Dendritic cell treated with granulocyte-macrophage colony-stimulating factor and Interleukin-4, amounts not matched to agents 40 ng/mL and 50 ng/mL, for 4 days (primary cell): ENCODE measurements at regions not wholly inside any gene's neighbourhood (a gene's known extent, or its start where the extent isn't known, plus 50 kb on each side); places are given as distances from the start of the nearest gene placed in this dataset.
A peak's percentile ranks its signal among the peaks of the same experiment; 100 is the strongest.
"Not testable (repeated sequence)": the region's sequence is repeated elsewhere in the genome, so short reads cannot be mapped to it uniquely, and the experiment has no call there.

Experiments
- H3K27ac Mint-ChIP-seq: one replicate; pipeline ENCODE4 v1.8.0; 2022; ENCODE audit warnings: mild to moderate bottlenecking, mixed read lengths
- H3K27me3 Mint-ChIP-seq: one replicate; pipeline ENCODE4 v1.8.0; 2022; ENCODE audit warnings: mild to moderate bottlenecking, mixed read lengths
- H3K36me3 Mint-ChIP-seq: one replicate; pipeline ENCODE4 v1.8.0; 2022; ENCODE audit warnings: low read depth, mixed read lengths
- H3K4me1 Mint-ChIP-seq: one replicate; pipeline ENCODE4 v1.8.0; 2022; ENCODE audit warnings: low read depth, mixed read lengths
- H3K4me3 Mint-ChIP-seq: one replicate; pipeline ENCODE4 v1.8.0; 2022; ENCODE audit warnings: mild to moderate bottlenecking, moderate library complexity, mixed read lengths
- H3K9me3 Mint-ChIP-seq: one replicate; pipeline ENCODE4 v1.8.0; 2022; ENCODE audit warnings: mixed read lengths
- intact Hi-C: fragments of 100-400 bp; cut with micrococcal nuclease; formaldehyde crosslinking; loops from one replicate; pipeline ENCODE4 v1.15.0; 2022

- peaks cover 30% of the 10 kb centered on the region for H3K4me1 Mint-ChIP-seq
- no peaks in the 10 kb centered on the region for H3K36me3 Mint-ChIP-seq
- H3K27ac Mint-ChIP-seq = no peak overlapping the region
These were observed 123.2 kb upstream of the TMEM170B start for GRCh38 chr6:11414176-11414963.

DNA sequence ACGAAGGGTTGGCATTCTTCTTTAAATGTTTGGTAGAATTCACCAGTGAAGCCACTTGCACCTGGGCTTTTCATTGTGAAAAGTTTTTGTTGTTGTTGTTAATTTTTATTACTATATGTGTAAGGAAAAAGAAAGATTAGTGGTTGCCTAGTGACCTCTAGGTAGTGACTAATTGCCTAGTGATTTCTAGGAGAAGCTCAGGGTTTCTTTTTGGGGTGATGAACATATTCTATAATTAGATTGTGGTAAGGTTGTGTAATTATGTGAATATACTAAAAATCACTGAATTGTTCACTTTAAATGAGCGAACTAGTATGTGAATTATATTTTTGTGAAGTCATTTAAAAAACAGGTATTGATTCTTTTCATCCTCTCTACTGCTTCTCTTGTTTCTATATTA is 123.8 kb upstream of the TMEM170B start:
- Mint-ChIP-seq H3K36me3 (no peaks in the 10 kb centered on the region), H3K9me3 (peaks cover 7% of the 10 kb centered on the region), H3K27me3 (peaks cover 9% of the 10 kb centered on the region), H3K4me3 (no peak overlapping the region), H3K27ac (no peak overlapping the region), H3K4me1 (peaks cover 35% of the 10 kb centered on the region)
- intact Hi-C loops = no loop called here

More at GRCh38 chr6:11414176-11414963, 123.2 kb upstream of the TMEM170B start:
- H3K27me3 Mint-ChIP-seq = peaks cover 4% of the 10 kb centered on the region
- intact Hi-C loops = no loop called here
- H3K9me3 Mint-ChIP-seq = peaks cover 7% of the 10 kb centered on the region
- H3K4me3 Mint-ChIP-seq = no peak overlapping the region

GRCh38 chr6:11413117-11413687 is 124.3 kb upstream of the TMEM170B start:
- peaks cover 35% of the 10 kb centered on the region for H3K4me1 Mint-ChIP-seq
- H3K27ac Mint-ChIP-seq = no peak overlapping the region
- H3K36me3 Mint-ChIP-seq = no peaks in the 10 kb centered on the region
- peaks cover 7% of the 10 kb centered on the region for H3K9me3 Mint-ChIP-seq
- no peak overlapping the region for H3K4me3 Mint-ChIP-seq
- H3K27me3 Mint-ChIP-seq = peaks cover 9% of the 10 kb centered on the region
- intact Hi-C loops = no loop called here

DNA sequence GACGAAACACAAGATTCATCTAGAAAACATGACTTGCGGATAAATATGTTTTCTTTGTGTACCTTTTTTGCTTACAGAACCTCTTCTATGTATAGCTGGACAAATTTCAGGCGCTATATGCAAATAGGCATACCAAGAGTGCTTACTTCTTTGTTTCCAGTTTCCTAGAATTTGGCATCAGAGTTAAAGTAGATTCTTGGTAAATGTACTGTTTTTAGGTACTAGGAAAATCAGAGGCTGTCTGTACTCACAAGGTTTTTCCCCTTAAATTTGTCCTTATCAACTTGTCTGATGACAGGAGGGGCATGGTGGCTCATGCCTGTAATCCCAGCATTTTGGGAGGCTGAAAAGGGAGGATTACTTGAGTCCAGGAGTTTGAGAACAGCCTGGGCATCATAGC is 124.9 kb upstream of the TMEM170B start:
- intact Hi-C loops = no loop called here
- H3K27ac Mint-ChIP-seq = no peak overlapping the region
- peaks cover 7% of the 10 kb centered on the region for H3K9me3 Mint-ChIP-seq
- H3K27me3 Mint-ChIP-seq = peaks cover 10% of the 10 kb centered on the region
- H3K36me3 Mint-ChIP-seq = no peaks in the 10 kb centered on the region
- H3K4me1 Mint-ChIP-seq = peaks cover 35% of the 10 kb centered on the region
- H3K4me3 Mint-ChIP-seq = no peak overlapping the region

DNA sequence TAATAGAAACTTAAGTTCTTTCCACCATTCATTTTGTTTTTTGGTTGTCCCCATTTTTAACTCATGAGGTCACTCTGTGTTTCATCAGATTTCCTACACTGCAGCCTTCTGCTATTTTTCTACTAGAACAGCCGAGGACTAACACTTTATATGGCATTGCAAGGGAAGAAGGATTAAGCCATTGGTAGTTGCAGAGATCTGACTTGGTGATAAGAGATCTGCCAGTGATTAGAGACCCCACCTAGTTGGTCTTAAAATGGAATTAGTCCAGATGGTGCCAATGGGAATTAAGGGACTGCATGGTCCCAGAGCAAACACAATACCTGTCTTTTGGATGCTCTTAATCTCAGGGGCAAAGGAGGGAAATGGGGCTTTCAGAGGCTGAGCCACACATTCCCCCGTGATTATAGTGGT is 125.5 kb upstream of the TMEM170B start:
- peaks cover 12% of the 10 kb centered on the region for H3K27me3 Mint-ChIP-seq
- H3K4me1 Mint-ChIP-seq = peaks cover 35% of the 10 kb centered on the region
- peak overlapping the region; percentile 43 for H3K27ac Mint-ChIP-seq
- intact Hi-C loops = no loop called here
- H3K4me3 Mint-ChIP-seq = no peak overlapping the region
- H3K36me3 Mint-ChIP-seq = no peaks in the 10 kb centered on the region
- H3K9me3 Mint-ChIP-seq = peaks cover 7% of the 10 kb centered on the region

DNA sequence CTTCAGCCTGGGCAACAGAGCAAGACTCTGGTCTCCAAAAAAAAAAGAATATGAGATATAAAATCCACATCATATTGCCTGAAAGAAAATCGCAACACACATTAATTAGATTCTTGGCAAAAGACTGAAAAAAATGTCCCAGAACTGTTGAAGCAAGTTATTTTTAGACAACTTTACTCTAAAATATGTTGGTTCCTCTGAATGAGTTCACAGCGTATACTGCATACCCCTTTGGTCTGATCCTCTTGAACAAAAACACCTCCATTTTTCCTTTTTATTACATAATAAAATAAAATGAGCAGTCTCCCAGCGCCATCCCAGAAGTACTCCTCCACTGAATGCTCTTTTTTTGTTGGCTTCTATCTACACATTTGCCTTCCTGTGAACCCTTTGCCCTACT is 126.0 kb upstream of the TMEM170B start:
- Mint-ChIP-seq H3K27me3 (peaks cover 16% of the 10 kb centered on the region), H3K27ac (peak overlapping the region; percentile 43), H3K4me1 (peaks cover 35% of the 10 kb centered on the region), H3K9me3 (peaks cover 6% of the 10 kb centered on the region), H3K4me3 (no peak overlapping the region), H3K36me3 (no peaks in the 10 kb centered on the region)
- intact Hi-C loops = no loop called here

GRCh38 chr6:11410539-11411307 is 126.8 kb upstream of the TMEM170B start:
- Mint-ChIP-seq H3K27me3 (peaks cover 19% of the 10 kb centered on the region), H3K27ac (no peak overlapping the region), H3K4me1 (peaks cover 39% of the 10 kb centered on the region), H3K9me3 (no peaks in the 10 kb centered on the region), H3K4me3 (no peak overlapping the region), H3K36me3 (no peaks in the 10 kb centered on the region)
- intact Hi-C loops = no loop called here

DNA sequence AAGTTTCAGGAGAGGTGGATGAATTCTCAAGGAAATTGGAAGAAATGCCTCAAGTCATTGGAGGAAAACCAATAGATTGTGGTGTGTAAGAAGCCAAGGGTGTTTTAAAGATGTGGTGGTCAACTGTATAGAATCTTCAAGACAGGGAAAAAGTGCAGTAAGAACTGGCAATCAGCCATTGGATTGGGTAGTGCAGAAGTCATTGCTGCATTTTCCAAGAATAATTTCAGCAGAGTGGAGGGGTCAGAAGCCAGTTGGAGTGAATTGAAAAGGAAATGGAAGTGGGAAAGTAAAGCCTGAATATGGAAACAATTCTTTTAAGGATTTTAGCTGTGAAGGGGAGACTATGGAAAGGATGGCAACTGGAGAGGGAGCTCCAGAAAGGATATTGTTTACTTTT is 128.2 kb upstream of the TMEM170B start:
- Mint-ChIP-seq H3K4me1 (peaks cover 52% of the 10 kb centered on the region), H3K9me3 (no peaks in the 10 kb centered on the region), H3K36me3 (no peaks in the 10 kb centered on the region), H3K27ac (no peak overlapping the region), H3K27me3 (peaks cover 19% of the 10 kb centered on the region), H3K4me3 (no peak overlapping the region)
- intact Hi-C loops = loop anchor here (5.0 to 10.0 kb wide), 2 partner anchors 37 to 205 kb away; no protein-coding TSS in a partner anchor

DNA sequence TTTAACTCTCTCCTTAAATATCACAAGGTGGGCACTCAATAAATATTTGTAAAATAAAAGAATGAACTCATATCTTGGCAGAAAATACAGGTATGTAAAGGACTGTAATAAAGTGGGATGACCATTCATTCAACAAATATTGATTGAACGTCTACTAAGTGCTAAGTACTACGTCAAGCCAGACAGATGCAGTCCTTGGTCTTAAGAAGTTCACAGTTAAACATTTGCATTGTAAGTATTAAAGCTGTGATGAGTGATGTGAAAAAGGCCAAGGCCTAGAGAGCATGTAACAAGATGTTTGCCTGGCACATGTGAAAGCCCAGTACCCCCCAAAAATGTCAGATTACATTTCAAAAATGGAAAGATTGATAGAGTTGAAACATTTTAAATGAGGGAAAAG is 130.1 kb upstream of the TMEM170B start:
- intact Hi-C loops = loop anchor here (5.0 to 10.0 kb wide), 2 partner anchors 35 to 203 kb away; no protein-coding TSS in a partner anchor
- no peak overlapping the region for H3K27ac Mint-ChIP-seq

GRCh38 chr6:11404838-11405237 is 132.7 kb upstream of the TMEM170B start:
- Mint-ChIP-seq H3K27ac (peak overlapping the region; percentile 66), H3K36me3 (no peaks in the 10 kb centered on the region), H3K27me3 (peaks cover 24% of the 10 kb centered on the region), H3K9me3 (no peaks in the 10 kb centered on the region), H3K4me3 (no peak overlapping the region), H3K4me1 (peaks cover 41% of the 10 kb centered on the region)
- intact Hi-C loops = loop anchor here (5.0 to 10.0 kb wide), 2 partner anchors 33 to 200 kb away; no protein-coding TSS in a partner anchor

More for the DNA sequence above, 130.1 kb upstream of the TMEM170B start:
- Mint-ChIP-seq H3K27me3 (peaks cover 25% of the 10 kb centered on the region), H3K36me3 (no peaks in the 10 kb centered on the region), H3K4me3 (no peak overlapping the region), H3K4me1 (peaks cover 55% of the 10 kb centered on the region), H3K9me3 (no peaks in the 10 kb centered on the region)

DNA sequence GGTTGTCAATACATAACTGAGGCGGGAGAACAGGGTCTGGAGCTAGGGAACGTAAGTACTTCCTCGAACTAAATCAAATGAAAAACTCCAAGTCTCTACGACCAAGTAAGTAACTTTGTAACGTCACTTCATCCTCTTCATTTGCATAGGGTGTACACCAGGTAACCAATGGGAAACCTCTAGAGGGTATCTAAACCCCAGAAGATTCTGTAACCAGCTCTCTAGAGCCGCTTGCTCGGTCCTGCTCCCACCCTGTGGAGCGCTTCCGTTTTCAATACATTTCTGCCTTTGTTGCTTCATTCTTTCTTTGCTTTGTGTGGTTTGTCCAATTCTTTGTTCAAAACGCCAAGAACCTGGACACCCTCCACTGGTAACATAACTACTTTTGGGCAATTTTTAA is 133.5 kb upstream of the TMEM170B start:
- intact Hi-C loops = loop anchor here (10.0 kb wide), 1 partner anchor 199 kb away; no protein-coding TSS in a partner anchor
- H3K4me3 Mint-ChIP-seq = no peak overlapping the region
- no peak overlapping the region for H3K27ac Mint-ChIP-seq
- H3K27me3 Mint-ChIP-seq = peaks cover 20% of the 10 kb centered on the region
- H3K36me3 Mint-ChIP-seq = no peaks in the 10 kb centered on the region
- H3K4me1 Mint-ChIP-seq = peaks cover 37% of the 10 kb centered on the region
- no peaks in the 10 kb centered on the region for H3K9me3 Mint-ChIP-seq

DNA sequence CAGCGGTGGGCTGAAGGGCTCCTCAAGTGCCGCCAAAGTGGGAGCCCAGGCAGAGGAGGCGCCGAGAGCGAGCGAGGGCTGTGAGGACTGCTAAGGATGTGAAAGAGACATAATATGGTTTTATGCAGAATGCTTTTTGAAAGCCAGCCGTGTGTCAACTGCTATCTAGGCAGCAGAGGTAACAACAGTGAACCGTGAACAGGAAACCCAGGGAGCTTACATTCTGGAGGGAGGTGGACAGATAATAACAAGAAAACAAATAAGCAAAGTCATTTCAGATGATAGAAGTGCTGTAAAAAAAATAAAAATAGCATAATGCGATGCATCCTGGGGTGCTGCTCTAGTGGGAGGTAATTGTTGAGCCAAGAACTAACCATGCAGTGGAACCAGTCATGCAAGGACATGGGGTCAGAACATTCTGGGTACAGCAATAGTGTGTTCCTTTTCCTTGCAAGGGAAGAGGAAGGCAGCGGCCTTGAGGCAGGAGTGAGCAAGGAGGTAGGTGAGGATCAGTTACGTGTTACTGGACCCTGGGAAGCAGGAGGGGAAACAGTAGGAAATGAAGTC is 134.4 kb upstream of the TMEM170B start:
- Mint-ChIP-seq H3K4me3 (no peak overlapping the region), H3K27ac (no peak overlapping the region), H3K36me3 (no peaks in the 10 kb centered on the region), H3K9me3 (no peaks in the 10 kb centered on the region), H3K4me1 (peaks cover 45% of the 10 kb centered on the region), H3K27me3 (peaks cover 18% of the 10 kb centered on the region)
- intact Hi-C loops = loop anchor here (10.0 kb wide), 1 partner anchor 198 kb away; no protein-coding TSS in a partner anchor

DNA sequence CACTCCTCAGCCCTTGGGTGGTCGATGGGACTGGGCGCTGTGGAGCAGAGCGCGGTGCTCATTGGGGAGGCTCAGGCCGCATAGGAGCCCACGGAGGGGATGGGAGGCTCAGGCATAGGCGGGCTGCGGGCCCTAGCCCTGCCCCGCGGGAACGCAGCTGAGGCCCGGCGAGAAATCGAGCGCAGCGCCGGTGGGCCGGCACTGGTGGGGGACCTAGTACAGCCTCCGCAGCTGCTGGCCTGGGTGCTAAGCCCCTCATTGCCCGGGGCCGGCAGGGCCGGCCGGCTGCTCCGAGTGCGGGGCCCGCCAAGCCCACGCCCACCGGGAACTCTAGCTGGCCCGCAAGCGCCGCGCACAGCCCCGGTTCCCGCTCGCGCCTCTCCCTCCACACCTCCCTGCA is 135.0 kb upstream of the TMEM170B start:
- H3K27ac Mint-ChIP-seq, H3K9me3 Mint-ChIP-seq, H3K36me3 Mint-ChIP-seq, H3K4me3 Mint-ChIP-seq: not testable (repeated sequence)
- Mint-ChIP-seq H3K27me3 (peaks cover 20% of the 10 kb centered on the region), H3K4me1 (peaks cover 50% of the 10 kb centered on the region)
- intact Hi-C loops = loop anchor here (10.0 kb wide), 1 partner anchor 198 kb away; no protein-coding TSS in a partner anchor
